HepG2 (cell line): ENCODE measurements at regions not wholly inside any gene's neighbourhood (a gene's known extent, or its start where the extent isn't known, plus 50 kb on each side); places are given as distances from the start of the nearest gene placed in this dataset.

ENCODE experiments used
- ATAC-seq: fragments of 200-7000 bp; cut with Tn5 transposase; 3 replicates; pipeline ENCODE4 v1.9.1; 2020; ENCODE audit warnings: mild to moderate bottlenecking, moderate library complexity
- BruUV-seq: library from RNA; stranded (reverse); fragments of 400-500 nt; replicated peaks from 2 replicates; lab custom pipeline; 2021; lab: Mats Ljungman, UMichigan
- CTCF ChIA-PET: fragments of 300-600 bp; formaldehyde crosslinking; extraction: SDS; loops from one replicate; lab custom pipeline; 2021; ENCODE audit warnings: low total read pairs, inconsistent platforms, low intra/inter-chr PET ratio; lab: Yijun Ruan, JAX
- POLR2A ChIA-PET: fragments of 350-600 bp; sonication (Branson Sonifier 250); formaldehyde crosslinking; loops from one replicate; lab custom pipeline; 2020; ENCODE audit warnings: antibody characterized with exemption, inconsistent platforms; lab: Yijun Ruan, JAX
- DNase-seq: peaks from one replicate; pipeline ENCODE4 v3.0.0-alpha.2; 2015; ENCODE audit warnings: low spot score
- FAIRE-seq: peaks from 3 replicates; lab custom pipeline; 2011; peaks lifted over from hg19 to GRCh38; lab: Jason Lieb, UNC
- H2AFZ ChIP-seq: one replicate; pipeline ENCODE4 v1.6.1; 2011; ENCODE audit warnings: low read length, inconsistent platforms
- H3K27ac ChIP-seq: fragments of 300-600 bp; 3 replicates; pipeline ENCODE4 v1.8.0; 2011; ENCODE audit warnings: mixed run types, mild to moderate bottlenecking, mixed read lengths, low read length, inconsistent platforms; ENCODE audit not compliant: insufficient read depth; ENCODE audit errors: extremely low read length
- H3K27me3 ChIP-seq, 2 experiments: fragments of 200-600 bp in 1 of 2; 2 replicates in 1 of 2; 3 replicates in 1 of 2; pipeline versions ENCODE4 v1.6.0 to v1.8.0; 2011; ENCODE audit warnings: low read length in 2 of 2, mild to moderate bottlenecking in 2 of 2, moderate library complexity in 2 of 2, inconsistent platforms in 1 of 2; ENCODE audit not compliant: insufficient read depth in 2 of 2, control insufficient read depth in 1 of 2
- H3K36me3 ChIP-seq, 2 experiments: fragments of 200-600 bp in 1 of 2; replicated peaks in 1 of 2; 2 replicates in 1 of 2; 3 replicates in 1 of 2; pipeline versions ENCODE4 v1.5.1 to v1.8.0; 2011; ENCODE audit warnings: low read length in 2 of 2, inconsistent platforms in 1 of 2; ENCODE audit not compliant: insufficient read depth in 2 of 2, control insufficient read depth in 1 of 2
- H3K4me1 ChIP-seq: 2 replicates; pipeline ENCODE4 v1.5.1; 2012; ENCODE audit warnings: low read length, inconsistent platforms; ENCODE audit not compliant: insufficient read depth
- H3K4me2 ChIP-seq: 2 replicates; pipeline ENCODE4 v1.6.0; 2011; ENCODE audit warnings: low read depth, low read length, inconsistent platforms
- H3K4me3 ChIP-seq, 3 experiments: fragments of 200-600 bp in 1 of 3; sonication (generic), shearing (Covaris generic) in 1 of 3; replicated peaks in 1 of 3; 2 replicates each; pipeline ENCODE4 v1.5.1; 2011 to 2016; ENCODE audit warnings: low read length in 3 of 3, inconsistent platforms in 2 of 3, low read depth in 2 of 3, mild to moderate bottlenecking in 2 of 3, control low read depth in 1 of 3, mixed read lengths in 1 of 3; ENCODE audit not compliant: insufficient read depth in 1 of 3
- H3K79me2 ChIP-seq: one replicate; pipeline ENCODE4 v1.6.1; 2011; ENCODE audit warnings: low read length, inconsistent platforms; ENCODE audit not compliant: insufficient read depth
- H3K9ac ChIP-seq: 2 replicates; pipeline ENCODE4 v1.6.0; 2011; ENCODE audit warnings: mild to moderate bottlenecking, low read depth, low read length, inconsistent platforms; ENCODE audit not compliant: insufficient read depth
- H3K9me3 ChIP-seq: 2 replicates; pipeline ENCODE4 v1.5.1; 2012; ENCODE audit warnings: mild to moderate bottlenecking, low read length
- H4K20me1 ChIP-seq: 2 replicates; pipeline ENCODE4 v1.6.0; 2011; ENCODE audit warnings: inconsistent platforms, mild to moderate bottlenecking, low read length, moderate library complexity; ENCODE audit not compliant: insufficient read depth
- CENPX ChIP-seq: sonication (generic); formaldehyde crosslinking; IDR thresholded peaks from 2 replicates; pipeline ENCODE4 v1.9.0; 2021; ENCODE audit warnings: mild to moderate bottlenecking, missing genetic modification reagents, moderate library complexity
- EHMT2 ChIP-seq: fragments of 200-600 bp; sonication (generic); IDR thresholded peaks from 2 replicates; pipeline ENCODE4 v1.7.0; 2017; ENCODE audit warnings: antibody characterized with exemption, low read depth, low read length, borderline replicate concordance
- EP300 ChIP-seq, 3 experiments: sonication (generic) in 1 of 3; formaldehyde crosslinking in 1 of 3; IDR thresholded peaks; 2 replicates each; pipeline versions ENCODE4 v1.5.1 to v1.6.1; 2011 to 2020; ENCODE audit warnings: low read depth in 2 of 3, low read length in 2 of 3, borderline replicate concordance in 1 of 3, improper control_type of control experiment in 1 of 3, mild to moderate bottlenecking in 1 of 3, missing genetic modification reagents in 1 of 3, moderate library complexity in 1 of 3
- KAT7 ChIP-seq: IDR thresholded peaks from 2 replicates; pipeline ENCODE4 v1.6.1; 2018; ENCODE audit warnings: borderline replicate concordance, missing compliant biosample characterization
- ZNF101 ChIP-seq: sonication (generic); formaldehyde crosslinking; IDR thresholded peaks from 2 replicates; pipeline ENCODE4 v1.4.0; 2020; ENCODE audit warnings: mild to moderate bottlenecking, low read depth, missing genetic modification reagents, borderline replicate concordance
- ZNF20 ChIP-seq: sonication (generic); formaldehyde crosslinking; IDR thresholded peaks from 2 replicates; pipeline ENCODE4 v1.4.0; 2020; ENCODE audit warnings: mild to moderate bottlenecking, moderate library complexity, missing genetic modification reagents
- ZNF768 ChIP-seq: sonication (generic); formaldehyde crosslinking; IDR thresholded peaks from 2 replicates; pipeline ENCODE4 v1.4.0; 2020; ENCODE audit warnings: missing genetic modification reagents
- ZSCAN21 ChIP-seq: sonication (generic); formaldehyde crosslinking; IDR thresholded peaks from 2 replicates; pipeline ENCODE4 v1.8.0; 2022; ENCODE audit warnings: mild to moderate bottlenecking, missing genetic modification reagents, moderate library complexity, borderline replicate concordance
- WGBS: methylation state at CpG from one replicate; pipeline ENCODE4 v1.1.6; 2017; ENCODE audit warnings: low lambda C conversion rate; 5-methylcytosine and 5-hydroxymethylcytosine counted together
- in situ Hi-C: cut with HindIII; loops from 2 replicates; pipeline ENCODE4 v1.10.0; 2017; ENCODE audit warnings: low pct_unique_long_range_greater_than_20kb; ENCODE audit not compliant: extremely low pct_ligation_motif_present
- intact Hi-C: fragments of 100-400 bp; cut with micrococcal nuclease; formaldehyde crosslinking; loops from one replicate; pipeline ENCODE4 v1.10.0; 2022; ENCODE audit not compliant: unreplicated experiment
- TF ChIP-seq, protein P1 (sequence below): sonication (generic); formaldehyde crosslinking; IDR thresholded peaks from 2 replicates; pipeline ENCODE4 v1.4.0; 2020; ENCODE audit warnings: mild to moderate bottlenecking, missing genetic modification reagents
- TF ChIP-seq, protein P2 (sequence below): sonication (generic); formaldehyde crosslinking; IDR thresholded peaks from 2 replicates; pipeline ENCODE4 v1.8.1; 2022; ENCODE audit warnings: mild to moderate bottlenecking, missing genetic modification reagents
- TF ChIP-seq, protein P3 (sequence below): sonication (generic); formaldehyde crosslinking; IDR thresholded peaks from 2 replicates; pipeline ENCODE4 v1.4.0; 2020; ENCODE audit warnings: missing genetic modification reagents, mild to moderate bottlenecking, borderline replicate concordance
- TF ChIP-seq, protein P4 (sequence below): sonication (generic); formaldehyde crosslinking; IDR thresholded peaks from 2 replicates; pipeline ENCODE4 v1.4.0; 2020; ENCODE audit warnings: mild to moderate bottlenecking, missing genetic modification reagents
- TF ChIP-seq, protein P5 (sequence below): sonication (generic); formaldehyde crosslinking; IDR thresholded peaks from 2 replicates; pipeline ENCODE4 v1.4.0; 2020; ENCODE audit warnings: mild to moderate bottlenecking, missing genetic modification reagents
- TF ChIP-seq, protein P6 (sequence below): sonication (generic); formaldehyde crosslinking; IDR thresholded peaks from 2 replicates; pipeline ENCODE4 v1.8.0; 2022; ENCODE audit warnings: low read depth, missing genetic modification reagents

DNA sequence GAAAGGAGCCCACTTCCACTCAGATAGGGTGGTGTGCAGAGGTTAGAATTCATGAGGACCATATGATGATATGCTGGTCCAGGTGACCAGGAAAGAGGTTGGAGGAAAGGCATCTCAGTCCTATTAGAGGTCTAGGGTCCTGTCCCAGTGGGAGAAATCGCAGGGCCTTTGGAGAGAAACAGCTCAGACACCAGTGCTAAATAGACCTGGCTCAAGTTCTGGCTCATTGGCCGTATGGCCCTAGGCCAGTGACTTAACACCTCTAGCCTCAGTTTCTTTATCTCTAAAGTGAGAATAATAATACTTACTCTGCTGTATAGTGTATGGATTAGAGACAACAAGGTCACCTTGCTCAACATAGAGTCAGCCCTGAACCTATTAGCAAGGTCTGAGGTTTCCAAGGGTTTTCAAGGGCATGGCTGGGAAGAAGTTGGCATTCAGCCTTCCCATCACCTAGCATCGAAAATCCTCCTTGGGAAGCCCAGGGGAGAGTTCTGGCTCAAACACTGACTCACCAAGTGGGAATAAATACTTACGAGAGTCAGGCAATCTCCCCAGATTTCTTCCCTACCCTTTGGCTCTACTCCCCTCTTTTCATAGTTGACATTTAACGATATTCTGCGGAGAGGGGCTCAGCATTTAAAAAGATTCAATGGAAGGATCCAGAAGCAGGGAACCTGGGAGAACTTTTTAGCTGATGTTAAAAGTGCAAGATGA is 473.1 kb upstream of the PODXL start:
- Histone ChIP-seq H3K4me3 (no peak overlapping the region), H3K36me3 (no peaks in the 10 kb centered on the region), H3K9ac (no peak overlapping the region), H3K4me2 (no peak overlapping the region), H3K27me3 (peaks cover 0 to 5% of the 10 kb centered on the region in 2 experiments; a peak in 1 of 5 replicates), H3K4me1 (no peaks in the 10 kb centered on the region), H3K9me3 (no peaks in the 10 kb centered on the region), H4K20me1 (no peaks in the 10 kb centered on the region), H3K27ac (no peak overlapping the region), H2AFZ (no peak overlapping the region), H3K79me2 (no peaks in the 10 kb centered on the region)
- in situ Hi-C loops, result no loop called here
- 4% methylated on average over 5 of the region's 6 CpGs for WGBS
- no peak for FAIRE-seq
- CTCF ChIA-PET, result no interaction called here
- BruUV-seq, result no TSS peak
- DNase-seq, result no peak
- intact Hi-C loops, result loop anchor here (2.0 kb wide), 1 partner anchor 45 kb away; no protein-coding TSS in a partner anchor
- no peak for ATAC-seq
- POLR2A ChIA-PET, result no interaction called here
- TF ChIP-seq, protein P1, sequence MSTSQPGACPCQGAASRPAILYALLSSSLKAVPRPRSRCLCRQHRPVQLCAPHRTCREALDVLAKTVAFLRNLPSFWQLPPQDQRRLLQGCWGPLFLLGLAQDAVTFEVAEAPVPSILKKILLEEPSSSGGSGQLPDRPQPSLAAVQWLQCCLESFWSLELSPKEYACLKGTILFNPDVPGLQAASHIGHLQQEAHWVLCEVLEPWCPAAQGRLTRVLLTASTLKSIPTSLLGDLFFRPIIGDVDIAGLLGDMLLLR, result no peak
- TF ChIP-seq, protein P2, sequence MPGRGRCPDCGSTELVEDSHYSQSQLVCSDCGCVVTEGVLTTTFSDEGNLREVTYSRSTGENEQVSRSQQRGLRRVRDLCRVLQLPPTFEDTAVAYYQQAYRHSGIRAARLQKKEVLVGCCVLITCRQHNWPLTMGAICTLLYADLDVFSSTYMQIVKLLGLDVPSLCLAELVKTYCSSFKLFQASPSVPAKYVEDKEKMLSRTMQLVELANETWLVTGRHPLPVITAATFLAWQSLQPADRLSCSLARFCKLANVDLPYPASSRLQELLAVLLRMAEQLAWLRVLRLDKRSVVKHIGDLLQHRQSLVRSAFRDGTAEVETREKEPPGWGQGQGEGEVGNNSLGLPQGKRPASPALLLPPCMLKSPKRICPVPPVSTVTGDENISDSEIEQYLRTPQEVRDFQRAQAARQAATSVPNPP (CRISPR knock-in tag), result no peak
- TF ChIP-seq EP300 (IDR thresholded peaks at IDR 0.05; ENCODE audit: low read depth in 2 of 2, low read length in 2 of 2), result no peak
- no peak for TF ChIP-seq EP300 (CRISPR knock-in tag; IDR thresholded peaks at IDR 0.05; ENCODE audit: borderline replicate concordance)
- TF ChIP-seq ZNF20 (CRISPR knock-in tag), result no peak
- TF ChIP-seq, protein P3, sequence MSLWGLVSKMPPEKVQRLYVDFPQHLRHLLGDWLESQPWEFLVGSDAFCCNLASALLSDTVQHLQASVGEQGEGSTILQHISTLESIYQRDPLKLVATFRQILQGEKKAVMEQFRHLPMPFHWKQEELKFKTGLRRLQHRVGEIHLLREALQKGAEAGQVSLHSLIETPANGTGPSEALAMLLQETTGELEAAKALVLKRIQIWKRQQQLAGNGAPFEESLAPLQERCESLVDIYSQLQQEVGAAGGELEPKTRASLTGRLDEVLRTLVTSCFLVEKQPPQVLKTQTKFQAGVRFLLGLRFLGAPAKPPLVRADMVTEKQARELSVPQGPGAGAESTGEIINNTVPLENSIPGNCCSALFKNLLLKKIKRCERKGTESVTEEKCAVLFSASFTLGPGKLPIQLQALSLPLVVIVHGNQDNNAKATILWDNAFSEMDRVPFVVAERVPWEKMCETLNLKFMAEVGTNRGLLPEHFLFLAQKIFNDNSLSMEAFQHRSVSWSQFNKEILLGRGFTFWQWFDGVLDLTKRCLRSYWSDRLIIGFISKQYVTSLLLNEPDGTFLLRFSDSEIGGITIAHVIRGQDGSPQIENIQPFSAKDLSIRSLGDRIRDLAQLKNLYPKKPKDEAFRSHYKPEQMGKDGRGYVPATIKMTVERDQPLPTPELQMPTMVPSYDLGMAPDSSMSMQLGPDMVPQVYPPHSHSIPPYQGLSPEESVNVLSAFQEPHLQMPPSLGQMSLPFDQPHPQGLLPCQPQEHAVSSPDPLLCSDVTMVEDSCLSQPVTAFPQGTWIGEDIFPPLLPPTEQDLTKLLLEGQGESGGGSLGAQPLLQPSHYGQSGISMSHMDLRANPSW (CRISPR knock-in tag), result no peak
- TF ChIP-seq ZNF768, result no peak
- no peak for TF ChIP-seq ZSCAN21
- TF ChIP-seq EHMT2, result no peak
- no peak for TF ChIP-seq CENPX (CRISPR knock-in tag)
- no peak for TF ChIP-seq KAT7 (CRISPR knock-in tag)
- TF ChIP-seq, protein P4, sequence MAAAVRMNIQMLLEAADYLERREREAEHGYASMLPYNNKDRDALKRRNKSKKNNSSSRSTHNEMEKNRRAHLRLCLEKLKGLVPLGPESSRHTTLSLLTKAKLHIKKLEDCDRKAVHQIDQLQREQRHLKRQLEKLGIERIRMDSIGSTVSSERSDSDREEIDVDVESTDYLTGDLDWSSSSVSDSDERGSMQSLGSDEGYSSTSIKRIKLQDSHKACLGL (CRISPR knock-in tag), result no peak
- TF ChIP-seq, protein P5, sequence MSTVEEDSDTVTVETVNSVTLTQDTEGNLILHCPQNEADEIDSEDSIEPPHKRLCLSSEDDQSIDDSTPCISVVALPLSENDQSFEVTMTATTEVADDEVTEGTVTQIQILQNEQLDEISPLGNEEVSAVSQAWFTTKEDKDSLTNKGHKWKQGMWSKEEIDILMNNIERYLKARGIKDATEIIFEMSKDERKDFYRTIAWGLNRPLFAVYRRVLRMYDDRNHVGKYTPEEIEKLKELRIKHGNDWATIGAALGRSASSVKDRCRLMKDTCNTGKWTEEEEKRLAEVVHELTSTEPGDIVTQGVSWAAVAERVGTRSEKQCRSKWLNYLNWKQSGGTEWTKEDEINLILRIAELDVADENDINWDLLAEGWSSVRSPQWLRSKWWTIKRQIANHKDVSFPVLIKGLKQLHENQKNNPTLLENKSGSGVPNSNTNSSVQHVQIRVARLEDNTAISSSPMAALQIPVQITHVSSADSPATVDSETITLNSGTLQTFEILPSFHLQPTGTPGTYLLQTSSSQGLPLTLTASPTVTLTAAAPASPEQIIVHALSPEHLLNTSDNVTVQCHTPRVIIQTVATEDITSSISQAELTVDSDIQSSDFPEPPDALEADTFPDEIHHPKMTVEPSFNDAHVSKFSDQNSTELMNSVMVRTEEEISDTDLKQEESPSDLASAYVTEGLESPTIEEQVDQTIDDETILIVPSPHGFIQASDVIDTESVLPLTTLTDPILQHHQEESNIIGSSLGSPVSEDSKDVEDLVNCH (CRISPR knock-in tag), result no peak
- no peak for TF ChIP-seq ZNF101
- TF ChIP-seq, protein P6, sequence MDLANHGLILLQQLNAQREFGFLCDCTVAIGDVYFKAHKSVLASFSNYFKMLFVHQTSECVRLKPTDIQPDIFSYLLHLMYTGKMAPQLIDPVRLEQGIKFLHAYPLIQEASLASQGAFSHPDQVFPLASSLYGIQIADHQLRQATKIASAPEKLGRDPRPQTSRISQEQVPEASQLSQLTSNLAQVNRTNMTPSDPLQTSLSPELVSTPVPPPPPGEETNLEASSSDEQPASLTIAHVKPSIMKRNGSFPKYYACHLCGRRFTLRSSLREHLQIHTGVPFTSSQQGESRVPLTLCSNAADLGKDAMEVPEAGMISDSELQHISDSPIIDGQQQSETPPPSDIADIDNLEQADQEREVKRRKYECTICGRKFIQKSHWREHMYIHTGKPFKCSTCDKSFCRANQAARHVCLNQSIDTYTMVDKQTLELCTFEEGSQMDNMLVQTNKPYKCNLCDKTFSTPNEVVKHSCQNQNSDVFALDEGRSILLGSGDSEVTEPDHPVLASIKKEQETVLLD, result no peak
